ENCODE measurements at regions not wholly inside any gene's neighbourhood (a gene's known extent, or its start where the extent isn't known, plus 50 kb on each side); places are given as distances from the start of the nearest gene placed in this dataset.

DNA sequence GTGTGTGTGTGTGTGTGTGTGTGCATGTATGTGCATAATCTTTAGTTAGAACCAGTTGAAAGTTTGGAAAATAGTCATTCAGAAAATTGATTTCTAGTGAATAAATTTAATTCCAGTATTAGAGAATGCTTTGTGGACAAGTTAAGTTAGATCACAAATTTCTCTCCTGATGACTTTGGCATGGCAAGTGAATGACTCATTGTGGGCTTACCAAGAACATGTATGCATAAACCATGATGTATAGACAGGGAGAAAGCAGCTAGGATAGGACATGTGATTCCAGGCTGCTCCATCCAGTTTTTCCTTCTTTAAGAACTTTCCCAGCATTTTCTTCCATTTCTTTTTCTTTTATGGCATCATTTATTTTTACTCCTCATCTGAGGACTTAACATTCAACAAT is 85.7 kb upstream of the SGCD start:
- Histone ChIP-seq H3K4ac (replicated peaks; ENCODE audit: insufficient read length, low read depth, low read length) (no peak overlapping the region), H3K56ac (replicated peaks; ENCODE audit: insufficient read length, low read depth, low read length) (no peak overlapping the region), H3K27me3 (replicated peaks in 1 of 4; ENCODE audit: control insufficient read depth in 3 of 4, extremely low read depth in 1 of 4, insufficient read depth in 3 of 4, low read length in 3 of 4) (no peaks in the 10 kb centered on the region), H3K23ac (ENCODE audit: insufficient read length) (no peak overlapping the region), H3K23me2 (ENCODE audit: low read depth, low read length) (no peaks in the 10 kb centered on the region), H3K4me3 (ENCODE audit: extremely low read depth in 1 of 4, insufficient read depth in 2 of 4, low read depth in 3 of 4, low read length in 4 of 4) (no peak overlapping the region), H3K4me2 (ENCODE audit: insufficient read depth in 1 of 2, low read depth in 2 of 2, low read length in 2 of 2) (no peak overlapping the region), H3K9me3 (ENCODE audit: insufficient read depth in 2 of 2, low read depth in 1 of 2, low read length in 1 of 2) (no peaks in the 10 kb centered on the region), H2BK12ac (ENCODE audit: low read depth, low read length) (no peak overlapping the region), H2BK20ac (ENCODE audit: low read length) (no peak overlapping the region), H3K14ac (ENCODE audit: insufficient read length) (no peak overlapping the region), H3K18ac (ENCODE audit: extremely low read depth, low read length) (no peak overlapping the region), H4K91ac (replicated peaks; ENCODE audit: insufficient read length, low read length) (no peak overlapping the region), H3K4me1 (replicated peaks in 1 of 4; ENCODE audit: control insufficient read depth in 3 of 4, insufficient read depth in 4 of 4, low read length in 3 of 4) (no peaks in the 10 kb centered on the region), H4K5ac (ENCODE audit: insufficient read length, low read depth, low read length) (no peak overlapping the region), H2AK5ac (ENCODE audit: low read depth, low read length) (no peak overlapping the region), H3K9ac (replicated peaks in 1 of 4; ENCODE audit: extremely low read depth in 1 of 4, low read depth in 3 of 4, low read length in 3 of 4) (no peak overlapping the region), H2BK120ac (replicated peaks; ENCODE audit: low read depth, low read length) (no peak overlapping the region), H3K79me2 (ENCODE audit: control insufficient read depth in 1 of 2, insufficient read depth in 2 of 2, low read length in 2 of 2) (no peaks in the 10 kb centered on the region), H3K36me3 (ENCODE audit: control insufficient read depth in 2 of 4, insufficient read depth in 4 of 4, low read length in 3 of 4) (no peaks in the 10 kb centered on the region), H2AFZ (ENCODE audit: low read length) (no peak overlapping the region), H4K8ac (ENCODE audit: extremely low read depth, insufficient read depth, low read length) (no peak overlapping the region), H3K79me1 (ENCODE audit: low read depth, low read length) (no peaks in the 10 kb centered on the region), H4K20me1 (replicated peaks in 1 of 2; ENCODE audit: control insufficient read depth in 1 of 2, insufficient read depth in 2 of 2, low read length in 2 of 2) (no peaks in the 10 kb centered on the region), H2BK5ac (ENCODE audit: low read depth, low read length) (no peak overlapping the region), H3K27ac (ENCODE audit: low read depth, low read length) (no peak overlapping the region), H2BK15ac (ENCODE audit: low read length) (no peak overlapping the region)
- ChIA-PET POLR2A (ENCODE audit: partially characterized antibody) (no interaction called here), CTCF (ENCODE audit: partially characterized antibody) (no interaction called here)
- DNase-seq (ENCODE audit: low read depth in 1 of 2, low spot score in 2 of 2) (no peak), FAIRE-seq (no peak)
- TF ChIP-seq KDM1A (IDR thresholded peaks at IDR 0.05; ENCODE audit: borderline replicate concordance, low read length) (no peak), RXRA (IDR thresholded peaks at IDR 0.05; ENCODE audit: insufficient read depth, low read depth, low read length) (no peak), ZNF274 (IDR thresholded peaks at IDR 0.05; ENCODE audit: borderline replicate concordance, extremely low read depth, low read length) (no peak), RFX5 (IDR thresholded peaks at IDR 0.05; ENCODE audit: borderline replicate concordance, low read depth, low read length) (no peak), SIRT6 (IDR thresholded peaks at IDR 0.05; ENCODE audit: low read length) (no peak), MAFK (IDR thresholded peaks at IDR 0.05; ENCODE audit: low read depth, low read length) (no peak), CBX8 (IDR thresholded peaks at IDR 0.05; ENCODE audit: borderline replicate concordance, low read depth, low read length) (no peak), RNF2 (IDR thresholded peaks at IDR 0.05; ENCODE audit: borderline replicate concordance, low read depth, low read length, missing control alignments, poor library complexity, severe bottlenecking) (no peak), SP1 (IDR thresholded peaks at IDR 0.05; ENCODE audit: low read depth, low read length) (no peak), TAF7 (optimal IDR thresholded peaks at IDR 0.05; ENCODE audit: borderline replicate concordance, low read depth, low read length) (no peak), TEAD4 (IDR thresholded peaks at IDR 0.05; ENCODE audit: low read depth, low read length) (no peak), KDM4A (IDR thresholded peaks at IDR 0.05; ENCODE audit: low read depth, low read length, severe bottlenecking) (no peak), USF2 (IDR thresholded peaks at IDR 0.05; ENCODE audit: low read length) (no peak), POLR2A (IDR thresholded peaks at IDR 0.05; ENCODE audit: control extremely low read depth in 1 of 2, low read depth in 2 of 2, low read length in 2 of 2) (no peak)
- TF ChIP-seq, protein P1, sequence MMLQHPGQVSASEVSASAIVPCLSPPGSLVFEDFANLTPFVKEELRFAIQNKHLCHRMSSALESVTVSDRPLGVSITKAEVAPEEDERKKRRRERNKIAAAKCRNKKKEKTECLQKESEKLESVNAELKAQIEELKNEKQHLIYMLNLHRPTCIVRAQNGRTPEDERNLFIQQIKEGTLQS (IDR thresholded peaks at IDR 0.05; ENCODE audit: insufficient read depth, low read depth, low read length), result no peak

Data from H1 (cell line).